ENCODE measurements at regions not wholly inside any gene's neighbourhood (a gene's known extent, or its start where the extent isn't known, plus 50 kb on each side); places are given as distances from the start of the nearest gene placed in this dataset.

- TF ChIP-seq CTCF (IDR thresholded peaks at IDR 0.05) = peak in 2 of 6 experiments; percentile 20
- TF ChIP-seq POLR2A (IDR thresholded peaks at IDR 0.05) = no peak
These were observed 94.4 kb upstream of the SIRPA start for GRCh38 chr20:1800777-1801176.

All from Peyer's patch (tissue), 4 donors.